Peyer's patch (tissue), 4 donors: ENCODE measurements at regions not wholly inside any gene's neighbourhood (a gene's known extent, or its start where the extent isn't known, plus 50 kb on each side); places are given as distances from the start of the nearest gene placed in this dataset.

ENCODE experiments used
- POLR2A ChIP-seq, 2 donors: fragments of 450-650 bp; IDR thresholded peaks; one replicate each; pipeline ENCODE4 v1.5.1; 2017; ENCODE audit warnings: antibody characterized with exemption in 2 of 2, mild to moderate bottlenecking in 2 of 2, moderate library complexity in 2 of 2
- TF ChIP-seq, protein P1 (sequence below), 6 experiments: fragments of 450-650 bp in 4 of 6; fragments of 200-600 bp in 2 of 6; sonication (generic) in 1 of 6; IDR thresholded peaks; one replicate each; pipeline ENCODE4 v1.5.1; 2017 to 2019; ENCODE audit warnings: antibody characterized with exemption in 6 of 6, mild to moderate bottlenecking in 3 of 6, moderate library complexity in 1 of 6

DNA sequence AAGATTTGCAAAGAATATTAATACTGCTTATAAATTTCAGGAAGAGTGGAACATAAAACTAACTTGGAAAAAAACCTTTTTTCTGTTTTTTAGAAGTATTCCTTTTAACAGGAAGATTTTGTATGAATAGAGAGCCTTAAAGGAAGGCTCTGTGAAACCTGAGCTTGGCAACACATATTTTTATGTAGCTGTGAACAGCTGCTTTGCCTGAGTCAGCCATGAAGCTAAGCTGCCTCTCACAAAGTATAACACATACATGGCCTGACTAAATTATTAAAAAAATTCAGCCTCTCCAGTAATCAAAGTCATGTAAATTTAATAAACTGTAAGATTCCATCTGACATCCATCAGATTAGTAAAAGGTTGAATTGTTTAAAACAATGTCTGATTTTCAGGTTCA, 547.5 kb downstream of the ELAVL2 start:
- TF ChIP-seq, protein P1, sequence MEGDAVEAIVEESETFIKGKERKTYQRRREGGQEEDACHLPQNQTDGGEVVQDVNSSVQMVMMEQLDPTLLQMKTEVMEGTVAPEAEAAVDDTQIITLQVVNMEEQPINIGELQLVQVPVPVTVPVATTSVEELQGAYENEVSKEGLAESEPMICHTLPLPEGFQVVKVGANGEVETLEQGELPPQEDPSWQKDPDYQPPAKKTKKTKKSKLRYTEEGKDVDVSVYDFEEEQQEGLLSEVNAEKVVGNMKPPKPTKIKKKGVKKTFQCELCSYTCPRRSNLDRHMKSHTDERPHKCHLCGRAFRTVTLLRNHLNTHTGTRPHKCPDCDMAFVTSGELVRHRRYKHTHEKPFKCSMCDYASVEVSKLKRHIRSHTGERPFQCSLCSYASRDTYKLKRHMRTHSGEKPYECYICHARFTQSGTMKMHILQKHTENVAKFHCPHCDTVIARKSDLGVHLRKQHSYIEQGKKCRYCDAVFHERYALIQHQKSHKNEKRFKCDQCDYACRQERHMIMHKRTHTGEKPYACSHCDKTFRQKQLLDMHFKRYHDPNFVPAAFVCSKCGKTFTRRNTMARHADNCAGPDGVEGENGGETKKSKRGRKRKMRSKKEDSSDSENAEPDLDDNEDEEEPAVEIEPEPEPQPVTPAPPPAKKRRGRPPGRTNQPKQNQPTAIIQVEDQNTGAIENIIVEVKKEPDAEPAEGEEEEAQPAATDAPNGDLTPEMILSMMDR (IDR thresholded peaks at IDR 0.05): no peak
- TF ChIP-seq POLR2A (IDR thresholded peaks at IDR 0.05): no peak
